ENCODE measurements at regions not wholly inside any gene's neighbourhood (a gene's known extent, or its start where the extent isn't known, plus 50 kb on each side); places are given as distances from the start of the nearest gene placed in this dataset.
"Not testable (repeated sequence)": the region's sequence is repeated elsewhere in the genome, so short reads cannot be mapped to it uniquely, and the experiment has no call there.

GRCh38 chr10:8844141-8844540 lies 789.7 kb downstream of the GATA3 start:
- H3K79me2 ChIP-seq (ENCODE audit: insufficient read depth, low read length), result no peaks in the 10 kb centered on the region
- H3K27me3 ChIP-seq (ENCODE audit: insufficient read depth, low read length), result no peaks in the 10 kb centered on the region
- no peak overlapping the region for H3K4me3 ChIP-seq (ENCODE audit: low read depth, low read length, poor library complexity, severe bottlenecking)
- no peaks in the 10 kb centered on the region for H3K36me3 ChIP-seq (ENCODE audit: insufficient read depth, low read length)
- no peaks in the 10 kb centered on the region for H3K9me3 ChIP-seq (ENCODE audit: low read length)
- no peak overlapping the region for H3K27ac ChIP-seq (ENCODE audit: low read depth, low read length, poor library complexity, severe bottlenecking)
- H3K4me2 ChIP-seq (ENCODE audit: low read length), result no peak overlapping the region
- no peak overlapping the region for H2AFZ ChIP-seq (ENCODE audit: low read length)
- no peaks in the 10 kb centered on the region for H3F3A ChIP-seq (ENCODE audit: insufficient read depth, low read length)
- TF ChIP-seq, protein P1, sequence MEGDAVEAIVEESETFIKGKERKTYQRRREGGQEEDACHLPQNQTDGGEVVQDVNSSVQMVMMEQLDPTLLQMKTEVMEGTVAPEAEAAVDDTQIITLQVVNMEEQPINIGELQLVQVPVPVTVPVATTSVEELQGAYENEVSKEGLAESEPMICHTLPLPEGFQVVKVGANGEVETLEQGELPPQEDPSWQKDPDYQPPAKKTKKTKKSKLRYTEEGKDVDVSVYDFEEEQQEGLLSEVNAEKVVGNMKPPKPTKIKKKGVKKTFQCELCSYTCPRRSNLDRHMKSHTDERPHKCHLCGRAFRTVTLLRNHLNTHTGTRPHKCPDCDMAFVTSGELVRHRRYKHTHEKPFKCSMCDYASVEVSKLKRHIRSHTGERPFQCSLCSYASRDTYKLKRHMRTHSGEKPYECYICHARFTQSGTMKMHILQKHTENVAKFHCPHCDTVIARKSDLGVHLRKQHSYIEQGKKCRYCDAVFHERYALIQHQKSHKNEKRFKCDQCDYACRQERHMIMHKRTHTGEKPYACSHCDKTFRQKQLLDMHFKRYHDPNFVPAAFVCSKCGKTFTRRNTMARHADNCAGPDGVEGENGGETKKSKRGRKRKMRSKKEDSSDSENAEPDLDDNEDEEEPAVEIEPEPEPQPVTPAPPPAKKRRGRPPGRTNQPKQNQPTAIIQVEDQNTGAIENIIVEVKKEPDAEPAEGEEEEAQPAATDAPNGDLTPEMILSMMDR (IDR thresholded peaks at IDR 0.05; ENCODE audit: low read length), result no peak
- no peak for TF ChIP-seq EZH2 (IDR thresholded peaks at IDR 0.05; ENCODE audit: borderline replicate concordance, low read length)
- H3K9ac ChIP-seq (ENCODE audit: low read length), result no peak overlapping the region
- H3K4me1 ChIP-seq (ENCODE audit: insufficient read depth, low read length, severe bottlenecking), result no peaks in the 10 kb centered on the region
- no peaks in the 10 kb centered on the region for H4K20me1 ChIP-seq (ENCODE audit: insufficient read depth, low read length)
- H3K9me2 ChIP-seq (ENCODE audit: low read depth, low read length), result no peaks in the 10 kb centered on the region

DNA sequence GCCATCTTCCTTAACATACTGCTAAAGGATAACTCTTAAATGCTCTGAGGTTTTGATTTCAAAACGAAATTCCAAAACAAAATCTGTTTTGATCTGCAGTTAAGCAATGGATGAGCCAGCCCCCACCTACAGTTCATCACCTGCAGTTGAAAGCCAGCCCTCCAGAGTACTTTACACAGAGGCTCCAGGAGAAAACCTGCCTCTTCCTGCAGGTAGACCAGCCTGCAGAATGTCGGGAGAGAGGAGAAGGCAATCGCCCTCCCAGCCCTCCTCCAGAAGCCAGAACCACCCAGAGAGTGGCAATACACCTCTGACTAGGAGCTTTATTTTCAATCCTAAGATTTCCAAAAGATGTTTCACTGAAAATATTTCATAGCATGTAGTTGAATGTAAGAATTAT lies 798.1 kb downstream of the GATA3 start:
- Histone ChIP-seq H3K4me2 (ENCODE audit: low read length) (no peak overlapping the region), H3K4me3 (ENCODE audit: low read depth, low read length, poor library complexity, severe bottlenecking) (no peak overlapping the region), H3K27ac (ENCODE audit: low read depth, low read length, poor library complexity, severe bottlenecking) (no peak overlapping the region), H2AFZ (ENCODE audit: low read length) (no peak overlapping the region), H3K9ac (ENCODE audit: low read length) (no peak overlapping the region), H3K9me3 (ENCODE audit: low read length) (no peaks in the 10 kb centered on the region), H3K9me2 (ENCODE audit: low read depth, low read length) (no peaks in the 10 kb centered on the region), H4K20me1 (ENCODE audit: insufficient read depth, low read length) (no peaks in the 10 kb centered on the region), H3K36me3 (ENCODE audit: insufficient read depth, low read length) (no peaks in the 10 kb centered on the region), H3K79me2 (ENCODE audit: insufficient read depth, low read length) (no peaks in the 10 kb centered on the region), H3K4me1 (ENCODE audit: insufficient read depth, low read length, severe bottlenecking) (no peaks in the 10 kb centered on the region), H3K27me3 (ENCODE audit: insufficient read depth, low read length) (no peaks in the 10 kb centered on the region), H3F3A (ENCODE audit: insufficient read depth, low read length) (no peaks in the 10 kb centered on the region)
- TF ChIP-seq, protein P1 (IDR thresholded peaks at IDR 0.05; ENCODE audit: low read length), result no peak
- TF ChIP-seq EZH2 (IDR thresholded peaks at IDR 0.05; ENCODE audit: borderline replicate concordance, low read length), result no peak

DNA sequence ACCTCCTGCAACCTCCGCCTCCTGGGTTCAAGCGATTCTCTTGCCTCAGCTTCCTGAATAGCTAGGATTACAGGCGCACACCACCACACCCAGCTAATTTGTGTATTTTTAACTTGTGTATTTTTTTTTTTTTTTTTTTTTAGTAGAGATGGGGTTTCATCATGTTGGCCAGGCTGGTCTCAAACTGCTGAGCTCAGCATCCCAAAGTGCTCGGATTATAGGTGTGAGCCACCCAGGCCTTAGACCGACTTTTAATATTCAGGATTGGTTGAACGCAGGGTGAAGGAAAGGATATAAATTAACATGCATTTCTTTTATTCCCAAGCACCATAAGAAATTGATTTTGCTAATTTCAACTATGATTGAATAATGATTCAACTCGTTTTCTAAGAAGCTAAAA lies 798.6 kb downstream of the GATA3 start:
- Histone ChIP-seq H3K4me3 (ENCODE audit: low read depth, low read length, poor library complexity, severe bottlenecking) (no peak overlapping the region), H3F3A (ENCODE audit: insufficient read depth, low read length) (no peaks in the 10 kb centered on the region)

DNA sequence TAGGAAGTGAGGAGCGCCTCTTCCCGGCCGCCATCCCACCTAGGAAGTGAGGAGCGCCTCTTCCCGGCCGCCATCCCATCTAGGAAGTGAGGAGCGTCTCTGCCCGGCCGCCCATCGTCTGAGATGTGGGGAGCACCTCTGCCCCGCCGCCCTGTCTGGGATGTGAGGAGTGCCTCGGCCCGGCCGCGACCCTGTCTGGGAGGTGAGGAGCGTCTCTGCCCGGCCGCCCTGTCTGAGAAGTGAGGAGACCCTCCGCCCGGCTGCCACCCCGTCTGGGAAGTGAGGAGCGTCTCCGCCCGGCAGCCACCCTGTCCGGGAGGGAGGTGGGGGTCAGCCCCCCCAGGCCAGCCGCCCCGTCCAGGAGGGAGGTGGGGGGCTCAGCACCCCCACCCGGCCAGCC lies 814.4 kb downstream of the GATA3 start:
- not testable (repeated sequence) for H3K27ac ChIP-seq (ENCODE audit: low read depth, low read length, poor library complexity, severe bottlenecking); H3K9me2 ChIP-seq (ENCODE audit: low read depth, low read length); H3K79me2 ChIP-seq (ENCODE audit: insufficient read depth, low read length); H3K27me3 ChIP-seq (ENCODE audit: insufficient read depth, low read length); H3K9me3 ChIP-seq (ENCODE audit: low read length); H3K4me2 ChIP-seq (ENCODE audit: low read length); H4K20me1 ChIP-seq (ENCODE audit: insufficient read depth, low read length); H3K9ac ChIP-seq (ENCODE audit: low read length); H3K36me3 ChIP-seq (ENCODE audit: insufficient read depth, low read length); H2AFZ ChIP-seq (ENCODE audit: low read length); H3F3A ChIP-seq (ENCODE audit: insufficient read depth, low read length); H3K4me1 ChIP-seq (ENCODE audit: insufficient read depth, low read length, severe bottlenecking); H3K4me3 ChIP-seq (ENCODE audit: low read depth, low read length, poor library complexity, severe bottlenecking)

More for the DNA sequence above, 798.6 kb downstream of the GATA3 start:
- no peaks in the 10 kb centered on the region for H3K4me1 ChIP-seq (ENCODE audit: insufficient read depth, low read length, severe bottlenecking)
- H3K36me3 ChIP-seq (ENCODE audit: insufficient read depth, low read length), result no peaks in the 10 kb centered on the region
- no peak overlapping the region for H3K27ac ChIP-seq (ENCODE audit: low read depth, low read length, poor library complexity, severe bottlenecking)
- TF ChIP-seq EZH2 (IDR thresholded peaks at IDR 0.05; ENCODE audit: borderline replicate concordance, low read length), result no peak
- TF ChIP-seq, protein P1 (IDR thresholded peaks at IDR 0.05; ENCODE audit: low read length), result no peak
- no peak overlapping the region for H3K9ac ChIP-seq (ENCODE audit: low read length)
- no peaks in the 10 kb centered on the region for H4K20me1 ChIP-seq (ENCODE audit: insufficient read depth, low read length)
- H3K9me3 ChIP-seq (ENCODE audit: low read length), result no peaks in the 10 kb centered on the region
- no peaks in the 10 kb centered on the region for H3K27me3 ChIP-seq (ENCODE audit: insufficient read depth, low read length)
- no peak overlapping the region for H2AFZ ChIP-seq (ENCODE audit: low read length)
- no peaks in the 10 kb centered on the region for H3K79me2 ChIP-seq (ENCODE audit: insufficient read depth, low read length)
- no peak overlapping the region for H3K4me2 ChIP-seq (ENCODE audit: low read length)
- no peaks in the 10 kb centered on the region for H3K9me2 ChIP-seq (ENCODE audit: low read depth, low read length)
